ENCODE measurements at regions not wholly inside any gene's neighbourhood (a gene's known extent, or its start where the extent isn't known, plus 50 kb on each side); places are given as distances from the start of the nearest gene placed in this dataset.

- no peaks in the 10 kb centered on the region for H3K9me3 ChIP-seq (ENCODE audit: control insufficient read depth, insufficient read depth, low read length)
- TF ChIP-seq USF2 (IDR thresholded peaks at IDR 0.05; ENCODE audit: low read depth, low read length) (no peak), MAFK (IDR thresholded peaks at IDR 0.05; ENCODE audit: low read depth, low read length) (no peak), RAD21 (IDR thresholded peaks at IDR 0.05; ENCODE audit: low read length) (no peak), RCOR1 (IDR thresholded peaks at IDR 0.05; ENCODE audit: insufficient replicate concordance, low read length) (no peak), MXI1 (IDR thresholded peaks at IDR 0.05; ENCODE audit: borderline replicate concordance, low read depth, low read length) (no peak), SMC3 (IDR thresholded peaks at IDR 0.05; ENCODE audit: low read depth, low read length) (no peak), FOS (IDR thresholded peaks at IDR 0.05; ENCODE audit: low read depth, low read length) (no peak), CHD1 (IDR thresholded peaks at IDR 0.05; ENCODE audit: low read depth, low read length) (no peak), BHLHE40 (IDR thresholded peaks at IDR 0.05; ENCODE audit: low read depth, low read length) (no peak), RFX5 (IDR thresholded peaks at IDR 0.05; ENCODE audit: low read depth, low read length) (no peak), POLR2A (IDR thresholded peaks at IDR 0.05; ENCODE audit: low read depth, low read length) (no peak), MAZ (IDR thresholded peaks at IDR 0.05; ENCODE audit: borderline replicate concordance, low read depth, low read length) (no peak), NFE2L2 (IDR thresholded peaks at IDR 0.05; ENCODE audit: low read depth, low read length) (no peak), CEBPB (IDR thresholded peaks at IDR 0.05; ENCODE audit: low read depth, low read length) (no peak)
- TF ChIP-seq, protein P1, sequence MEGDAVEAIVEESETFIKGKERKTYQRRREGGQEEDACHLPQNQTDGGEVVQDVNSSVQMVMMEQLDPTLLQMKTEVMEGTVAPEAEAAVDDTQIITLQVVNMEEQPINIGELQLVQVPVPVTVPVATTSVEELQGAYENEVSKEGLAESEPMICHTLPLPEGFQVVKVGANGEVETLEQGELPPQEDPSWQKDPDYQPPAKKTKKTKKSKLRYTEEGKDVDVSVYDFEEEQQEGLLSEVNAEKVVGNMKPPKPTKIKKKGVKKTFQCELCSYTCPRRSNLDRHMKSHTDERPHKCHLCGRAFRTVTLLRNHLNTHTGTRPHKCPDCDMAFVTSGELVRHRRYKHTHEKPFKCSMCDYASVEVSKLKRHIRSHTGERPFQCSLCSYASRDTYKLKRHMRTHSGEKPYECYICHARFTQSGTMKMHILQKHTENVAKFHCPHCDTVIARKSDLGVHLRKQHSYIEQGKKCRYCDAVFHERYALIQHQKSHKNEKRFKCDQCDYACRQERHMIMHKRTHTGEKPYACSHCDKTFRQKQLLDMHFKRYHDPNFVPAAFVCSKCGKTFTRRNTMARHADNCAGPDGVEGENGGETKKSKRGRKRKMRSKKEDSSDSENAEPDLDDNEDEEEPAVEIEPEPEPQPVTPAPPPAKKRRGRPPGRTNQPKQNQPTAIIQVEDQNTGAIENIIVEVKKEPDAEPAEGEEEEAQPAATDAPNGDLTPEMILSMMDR (conservative IDR thresholded peaks at IDR 0.05; ENCODE audit: low read depth, low read length): no peak
- TF ChIP-seq, protein P2, sequence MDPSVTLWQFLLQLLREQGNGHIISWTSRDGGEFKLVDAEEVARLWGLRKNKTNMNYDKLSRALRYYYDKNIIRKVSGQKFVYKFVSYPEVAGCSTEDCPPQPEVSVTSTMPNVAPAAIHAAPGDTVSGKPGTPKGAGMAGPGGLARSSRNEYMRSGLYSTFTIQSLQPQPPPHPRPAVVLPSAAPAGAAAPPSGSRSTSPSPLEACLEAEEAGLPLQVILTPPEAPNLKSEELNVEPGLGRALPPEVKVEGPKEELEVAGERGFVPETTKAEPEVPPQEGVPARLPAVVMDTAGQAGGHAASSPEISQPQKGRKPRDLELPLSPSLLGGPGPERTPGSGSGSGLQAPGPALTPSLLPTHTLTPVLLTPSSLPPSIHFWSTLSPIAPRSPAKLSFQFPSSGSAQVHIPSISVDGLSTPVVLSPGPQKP (IDR thresholded peaks at IDR 0.05; ENCODE audit: borderline replicate concordance, low read depth, low read length): no peak
- no peak overlapping the region for H2AFZ ChIP-seq (replicated peaks; ENCODE audit: low read length, poor library complexity)
- intact Hi-C loops (cut with micrococcal nuclease) (no loop called here), in situ Hi-C loops (cut with MboI; ENCODE audit: low sequenced_read_pairs) (no loop called here), dilution Hi-C loops (cut with HindIII; ENCODE audit: low sequenced_read_pairs, unreplicated experiment) (no loop called here)
- ChIA-PET POLR2A (ENCODE audit: unreplicated experiment) (no interaction called here), CTCF (no interaction called here)
- no peak overlapping the region for H3K4ac ChIP-seq (ENCODE audit: low read depth, low read length)
- H3K9ac ChIP-seq (ENCODE audit: low read depth, low read length): no peak overlapping the region
- no peaks in the 10 kb centered on the region for H3K27me3 ChIP-seq (ENCODE audit: control insufficient read depth, insufficient read depth, low read length)
- H3K4me2 ChIP-seq (ENCODE audit: low read depth, low read length): no peak overlapping the region
- no peak overlapping the region for H4K5ac ChIP-seq (ENCODE audit: low read depth, low read length)
- no peak overlapping the region for H2BK5ac ChIP-seq (ENCODE audit: low read depth, low read length, poor library complexity, severe bottlenecking)
- H4K20me1 ChIP-seq (ENCODE audit: insufficient read depth, low read length): no peaks in the 10 kb centered on the region
- no peak overlapping the region for H3K4me3 ChIP-seq (ENCODE audit: insufficient read depth, low read depth, low read length)
- no peak overlapping the region for H2BK15ac ChIP-seq (ENCODE audit: low read depth, low read length)
- H3K4me1 ChIP-seq (ENCODE audit: control insufficient read depth, insufficient read depth, low read length): no peaks in the 10 kb centered on the region
- no peaks in the 10 kb centered on the region for H3K36me3 ChIP-seq (ENCODE audit: control insufficient read depth, insufficient read depth, low read length)
- H3K56ac ChIP-seq (ENCODE audit: extremely low read depth, insufficient read depth, low read length): no peak overlapping the region
- no peak overlapping the region for H4K91ac ChIP-seq (ENCODE audit: insufficient read depth, low read depth, low read length)
- H3K27ac ChIP-seq (ENCODE audit: insufficient read depth, low read length): no peak overlapping the region
- H2AK5ac ChIP-seq (ENCODE audit: low read depth, low read length): no peak overlapping the region
- no peak overlapping the region for H2BK20ac ChIP-seq (ENCODE audit: low read depth, low read length)
- H3K9me1 ChIP-seq (ENCODE audit: insufficient read depth, low read length): peaks cover 2% of the 10 kb centered on the region; the same call in 1 of the 2 replicates
- ATAC-seq (ENCODE audit: low read depth) (no peak), DNase-seq (no peak)
- no peak overlapping the region for H3K14ac ChIP-seq (replicated peaks; ENCODE audit: low read depth, low read length)
- no peak overlapping the region for H2AK9ac ChIP-seq (replicated peaks; ENCODE audit: low read depth, low read length, poor library complexity)
- H2BK120ac ChIP-seq (ENCODE audit: low read depth, low read length): no peak overlapping the region
- H4K8ac ChIP-seq (ENCODE audit: low read depth in 2 of 2, low read length in 2 of 2): no peak overlapping the region
- H3K23ac ChIP-seq (ENCODE audit: low read depth, low read length): no peak overlapping the region
- H3K18ac ChIP-seq (ENCODE audit: low read depth, low read length): no peak overlapping the region
- BruUV-seq (replicated peaks): no TSS peak
- H3K79me1 ChIP-seq (ENCODE audit: low read depth in 1 of 2, low read length in 2 of 2): no peaks in the 10 kb centered on the region
Measured at GRCh38 chr7:131925636-131926035, 369.2 kb upstream of the PODXL start.

Measured in IMR-90 (cell line).